Vagina (tissue), 2 donors: ENCODE measurements at regions not wholly inside any gene's neighbourhood (a gene's known extent, or its start where the extent isn't known, plus 50 kb on each side); places are given as distances from the start of the nearest gene placed in this dataset.

Experiments
- CTCF ChIP-seq, 3 experiments: fragments of 450-650 bp in 2 of 3; fragments of 200-600 bp in 1 of 3; sonication (generic) in 1 of 3; IDR thresholded peaks; one replicate each; pipeline ENCODE4 v1.5.1; 2017 to 2019; ENCODE audit warnings: antibody characterized with exemption in 3 of 3, mild to moderate bottlenecking in 2 of 3, moderate library complexity in 2 of 3
- POLR2A ChIP-seq, 2 donors: fragments of 450-650 bp; IDR thresholded peaks; one replicate each; pipeline ENCODE4 v1.6.1; 2017; ENCODE audit warnings: antibody characterized with exemption in 2 of 2, mild to moderate bottlenecking in 2 of 2, moderate library complexity in 2 of 2

- TF ChIP-seq CTCF (IDR thresholded peaks at IDR 0.05) (no peak), POLR2A (IDR thresholded peaks at IDR 0.05) (no peak)
Measured at GRCh38 chr10:20656886-20657285, 240.2 kb downstream of the NEBL start.
